ENCODE measurements at regions not wholly inside any gene's neighbourhood (a gene's known extent, or its start where the extent isn't known, plus 50 kb on each side); places are given as distances from the start of the nearest gene placed in this dataset.

GRCh38 chr2:16228951-16229350 lies 288.6 kb downstream of the MYCN start:
- Histone ChIP-seq H3K9ac (ENCODE audit: low read length) (no peak overlapping the region), H3K36me3 (ENCODE audit: insufficient read depth, low read length) (no peaks in the 10 kb centered on the region), H3K4me1 (ENCODE audit: insufficient read depth, low read length) (no peaks in the 10 kb centered on the region), H3K27me3 (ENCODE audit: control insufficient read depth in 1 of 2, insufficient read depth in 2 of 2, low read length in 2 of 2) (no peaks in the 10 kb centered on the region), H3K9me3 (ENCODE audit: low read length) (no peaks in the 10 kb centered on the region), H3K4me3 (ENCODE audit: low read depth in 1 of 2, low read length in 2 of 2) (no peak overlapping the region), H3K27ac (ENCODE audit: low read depth, low read length) (no peak overlapping the region)

DNA sequence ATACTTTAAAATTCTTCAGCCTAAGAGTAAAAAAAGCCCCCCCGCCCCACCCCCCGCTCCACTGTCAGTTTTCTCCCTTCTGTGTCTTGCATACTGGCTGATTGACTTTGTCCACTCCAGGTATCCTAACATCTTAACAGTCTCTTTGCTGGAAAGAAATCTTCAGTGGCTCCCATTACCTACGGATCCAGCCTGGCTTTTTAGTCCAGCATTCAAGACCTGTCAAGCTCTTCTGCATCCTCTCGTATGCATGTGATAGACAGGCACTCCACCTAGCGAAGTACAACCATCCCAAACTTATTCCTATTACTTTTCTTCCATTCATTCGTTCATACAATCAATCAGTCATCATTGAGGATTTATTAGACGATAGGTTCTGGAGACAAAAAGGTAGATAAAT lies 288.1 kb downstream of the MYCN start:
- H3K27me3 ChIP-seq (ENCODE audit: control insufficient read depth in 1 of 2, insufficient read depth in 2 of 2, low read length in 2 of 2): no peaks in the 10 kb centered on the region
- H3K27ac ChIP-seq (ENCODE audit: low read depth, low read length): no peak overlapping the region
- no peak overlapping the region for H3K9ac ChIP-seq (ENCODE audit: low read length)
- no peaks in the 10 kb centered on the region for H3K4me1 ChIP-seq (ENCODE audit: insufficient read depth, low read length)
- H3K9me3 ChIP-seq (ENCODE audit: low read length): no peaks in the 10 kb centered on the region
- H3K4me3 ChIP-seq (ENCODE audit: low read depth in 1 of 2, low read length in 2 of 2): no peak overlapping the region
- H3K36me3 ChIP-seq (ENCODE audit: insufficient read depth, low read length): no peaks in the 10 kb centered on the region

- H3K9ac ChIP-seq (ENCODE audit: low read length): no peak overlapping the region
- no peaks in the 10 kb centered on the region for H3K4me1 ChIP-seq (ENCODE audit: insufficient read depth, low read length)
- no peak overlapping the region for H3K4me3 ChIP-seq (ENCODE audit: low read depth in 1 of 2, low read length in 2 of 2)
- H3K36me3 ChIP-seq (ENCODE audit: insufficient read depth, low read length): no peaks in the 10 kb centered on the region
- H3K27me3 ChIP-seq (ENCODE audit: control insufficient read depth in 1 of 2, insufficient read depth in 2 of 2, low read length in 2 of 2): no peaks in the 10 kb centered on the region
- H3K27ac ChIP-seq (ENCODE audit: low read depth, low read length): no peak overlapping the region
- H3K9me3 ChIP-seq (ENCODE audit: low read length): no peaks in the 10 kb centered on the region
Observed at GRCh38 chr2:16227811-16228462, 287.6 kb downstream of the MYCN start.

DNA sequence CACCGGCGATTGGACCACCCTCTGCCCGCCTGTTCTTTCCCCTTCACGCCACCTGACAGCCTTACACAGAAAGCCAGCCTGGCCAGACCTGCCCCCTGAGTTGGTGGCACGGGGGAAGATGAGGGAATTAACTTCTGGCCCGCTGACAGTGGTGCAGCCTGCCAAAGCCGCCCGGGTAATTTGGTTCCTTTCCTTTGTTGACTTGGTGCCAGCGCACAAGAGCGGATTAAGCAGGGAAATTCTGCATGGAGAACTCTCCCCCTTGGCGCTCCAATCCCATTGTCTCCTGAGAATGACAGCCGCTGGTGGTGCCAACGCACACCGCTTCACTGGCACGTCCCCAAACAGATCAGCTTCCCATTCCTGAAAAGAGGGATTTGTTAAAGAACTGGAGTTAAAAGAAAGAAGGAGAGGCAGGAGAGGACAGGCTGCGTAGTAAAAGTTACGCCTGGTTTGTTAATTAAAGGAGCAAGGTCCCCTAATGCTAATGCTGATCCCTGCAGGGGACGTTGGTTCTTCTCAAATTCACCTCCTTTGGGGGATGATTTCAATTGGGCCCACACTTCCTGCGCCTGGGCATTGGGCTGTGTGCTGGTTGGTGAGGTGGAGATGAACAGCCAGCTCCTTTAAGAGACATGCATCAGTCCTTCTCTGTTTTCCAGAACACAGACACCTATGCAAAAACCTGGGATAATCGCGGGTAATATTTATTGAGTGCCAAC lies 286.8 kb downstream of the MYCN start:
- no peaks in the 10 kb centered on the region for H3K27me3 ChIP-seq (ENCODE audit: control insufficient read depth in 1 of 2, insufficient read depth in 2 of 2, low read length in 2 of 2)
- no peaks in the 10 kb centered on the region for H3K36me3 ChIP-seq (ENCODE audit: insufficient read depth, low read length)
- no peaks in the 10 kb centered on the region for H3K9me3 ChIP-seq (ENCODE audit: low read length)
- no peaks in the 10 kb centered on the region for H3K4me1 ChIP-seq (ENCODE audit: insufficient read depth, low read length)
- no peak overlapping the region for H3K9ac ChIP-seq (ENCODE audit: low read length)
- no peak overlapping the region for H3K4me3 ChIP-seq (ENCODE audit: low read depth in 1 of 2, low read length in 2 of 2)
- H3K27ac ChIP-seq (ENCODE audit: low read depth, low read length): no peak overlapping the region

DNA sequence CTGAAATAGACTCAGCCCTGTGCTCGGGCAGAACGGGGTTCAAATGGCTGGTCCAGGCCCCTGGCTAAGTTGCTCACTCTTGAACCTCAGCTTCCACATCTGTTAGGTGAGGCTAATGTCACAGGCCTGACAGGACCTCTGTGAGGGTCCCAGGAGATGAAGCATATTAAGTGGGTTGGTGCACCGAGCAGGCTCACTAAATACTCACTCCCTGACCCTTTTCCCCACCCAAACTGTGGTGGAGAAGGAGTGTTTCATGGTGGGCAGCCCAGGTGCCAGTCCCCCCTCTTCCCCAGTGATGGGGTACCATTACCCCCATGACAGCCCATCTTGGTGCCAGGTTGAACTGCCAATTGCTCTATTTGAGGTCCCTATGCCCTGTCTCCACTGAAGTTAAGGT lies 286.0 kb downstream of the MYCN start:
- no peaks in the 10 kb centered on the region for H3K9me3 ChIP-seq (ENCODE audit: low read length)
- H3K36me3 ChIP-seq (ENCODE audit: insufficient read depth, low read length): no peaks in the 10 kb centered on the region
- H3K9ac ChIP-seq (ENCODE audit: low read length): no peak overlapping the region
- H3K4me1 ChIP-seq (ENCODE audit: insufficient read depth, low read length): no peaks in the 10 kb centered on the region
- no peak overlapping the region for H3K4me3 ChIP-seq (ENCODE audit: low read depth in 1 of 2, low read length in 2 of 2)
- no peak overlapping the region for H3K27ac ChIP-seq (ENCODE audit: low read depth, low read length)
- H3K27me3 ChIP-seq (ENCODE audit: control insufficient read depth in 1 of 2, insufficient read depth in 2 of 2, low read length in 2 of 2): no peaks in the 10 kb centered on the region

- Histone ChIP-seq H3K27me3 (ENCODE audit: control insufficient read depth in 1 of 2, insufficient read depth in 2 of 2, low read length in 2 of 2) (no peaks in the 10 kb centered on the region), H3K36me3 (ENCODE audit: insufficient read depth, low read length) (no peaks in the 10 kb centered on the region), H3K4me1 (ENCODE audit: insufficient read depth, low read length) (no peaks in the 10 kb centered on the region), H3K4me3 (ENCODE audit: low read depth in 1 of 2, low read length in 2 of 2) (no peak overlapping the region), H3K9me3 (ENCODE audit: low read length) (no peaks in the 10 kb centered on the region), H3K9ac (ENCODE audit: low read length) (no peak overlapping the region), H3K27ac (ENCODE audit: low read depth, low read length) (no peak overlapping the region)
Observed at GRCh38 chr2:16225545-16225944, 285.2 kb downstream of the MYCN start.

- H3K36me3 ChIP-seq (ENCODE audit: insufficient read depth, low read length): no peaks in the 10 kb centered on the region
- no peak overlapping the region for H3K9ac ChIP-seq (ENCODE audit: low read length)
- H3K4me1 ChIP-seq (ENCODE audit: insufficient read depth, low read length): no peaks in the 10 kb centered on the region
- no peaks in the 10 kb centered on the region for H3K27me3 ChIP-seq (ENCODE audit: control insufficient read depth in 1 of 2, insufficient read depth in 2 of 2, low read length in 2 of 2)
- H3K4me3 ChIP-seq (ENCODE audit: low read depth in 1 of 2, low read length in 2 of 2): no peak overlapping the region
- H3K9me3 ChIP-seq (ENCODE audit: low read length): no peaks in the 10 kb centered on the region
- no peak overlapping the region for H3K27ac ChIP-seq (ENCODE audit: low read depth, low read length)
Observed at GRCh38 chr2:16225071-16225470, 284.7 kb downstream of the MYCN start.

- no peaks in the 10 kb centered on the region for H3K36me3 ChIP-seq (ENCODE audit: insufficient read depth, low read length)
- no peaks in the 10 kb centered on the region for H3K27me3 ChIP-seq (ENCODE audit: control insufficient read depth in 1 of 2, insufficient read depth in 2 of 2, low read length in 2 of 2)
- H3K4me3 ChIP-seq (ENCODE audit: low read depth in 1 of 2, low read length in 2 of 2): no peak overlapping the region
- H3K9me3 ChIP-seq (ENCODE audit: low read length): no peaks in the 10 kb centered on the region
- no peak overlapping the region for H3K9ac ChIP-seq (ENCODE audit: low read length)
- no peaks in the 10 kb centered on the region for H3K4me1 ChIP-seq (ENCODE audit: insufficient read depth, low read length)
- no peak overlapping the region for H3K27ac ChIP-seq (ENCODE audit: low read depth, low read length)
Observed at GRCh38 chr2:16224298-16225045, 284.1 kb downstream of the MYCN start.

GRCh38 chr2:16223841-16224177 lies 283.5 kb downstream of the MYCN start:
- no peaks in the 10 kb centered on the region for H3K36me3 ChIP-seq (ENCODE audit: insufficient read depth, low read length)
- no peak overlapping the region for H3K4me3 ChIP-seq (ENCODE audit: low read depth in 1 of 2, low read length in 2 of 2)
- no peak overlapping the region for H3K9ac ChIP-seq (ENCODE audit: low read length)
- H3K4me1 ChIP-seq (ENCODE audit: insufficient read depth, low read length): no peaks in the 10 kb centered on the region
- no peaks in the 10 kb centered on the region for H3K9me3 ChIP-seq (ENCODE audit: low read length)
- no peak overlapping the region for H3K27ac ChIP-seq (ENCODE audit: low read depth, low read length)
- H3K27me3 ChIP-seq (ENCODE audit: control insufficient read depth in 1 of 2, insufficient read depth in 2 of 2, low read length in 2 of 2): no peaks in the 10 kb centered on the region

DNA sequence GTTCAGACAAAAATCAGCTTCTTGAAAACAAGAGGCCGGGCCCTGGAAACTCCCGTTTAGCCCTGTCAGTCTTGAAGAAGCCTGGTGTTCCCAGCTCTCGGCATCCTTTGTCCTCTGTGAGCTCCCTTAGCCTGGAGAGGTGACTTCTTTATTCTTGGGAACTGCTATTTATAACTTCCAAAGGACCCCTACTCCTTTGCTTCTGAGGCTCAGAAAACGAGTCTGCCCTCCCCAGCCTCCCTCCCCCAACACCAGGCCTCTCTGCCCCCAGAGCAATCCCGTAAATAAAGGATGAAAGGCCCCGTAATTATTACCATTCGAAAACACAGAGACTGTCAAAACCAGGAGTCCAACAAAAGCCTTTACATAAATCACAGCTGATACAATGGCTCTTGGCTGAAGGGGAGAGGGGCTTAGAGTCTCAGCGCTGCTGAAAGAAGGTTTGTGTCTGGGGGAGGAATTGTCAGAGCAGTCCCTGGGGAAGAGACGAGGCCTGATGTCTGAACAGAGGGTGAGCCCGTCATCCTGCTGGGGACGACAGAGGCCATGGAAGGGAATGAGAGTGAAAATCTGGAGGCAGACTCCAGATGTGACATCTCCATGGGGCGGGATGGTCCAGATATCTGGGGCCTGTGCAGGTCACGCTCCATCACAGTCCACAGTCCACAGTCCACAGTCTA lies 283.0 kb downstream of the MYCN start:
- Histone ChIP-seq H3K9me3 (ENCODE audit: low read length) (no peaks in the 10 kb centered on the region), H3K4me1 (ENCODE audit: insufficient read depth, low read length) (no peaks in the 10 kb centered on the region), H3K4me3 (ENCODE audit: low read depth in 1 of 2, low read length in 2 of 2) (no peak overlapping the region), H3K36me3 (ENCODE audit: insufficient read depth, low read length) (no peaks in the 10 kb centered on the region), H3K27me3 (ENCODE audit: control insufficient read depth in 1 of 2, insufficient read depth in 2 of 2, low read length in 2 of 2) (no peaks in the 10 kb centered on the region), H3K9ac (ENCODE audit: low read length) (no peak overlapping the region), H3K27ac (ENCODE audit: low read depth, low read length) (no peak overlapping the region)

DNA sequence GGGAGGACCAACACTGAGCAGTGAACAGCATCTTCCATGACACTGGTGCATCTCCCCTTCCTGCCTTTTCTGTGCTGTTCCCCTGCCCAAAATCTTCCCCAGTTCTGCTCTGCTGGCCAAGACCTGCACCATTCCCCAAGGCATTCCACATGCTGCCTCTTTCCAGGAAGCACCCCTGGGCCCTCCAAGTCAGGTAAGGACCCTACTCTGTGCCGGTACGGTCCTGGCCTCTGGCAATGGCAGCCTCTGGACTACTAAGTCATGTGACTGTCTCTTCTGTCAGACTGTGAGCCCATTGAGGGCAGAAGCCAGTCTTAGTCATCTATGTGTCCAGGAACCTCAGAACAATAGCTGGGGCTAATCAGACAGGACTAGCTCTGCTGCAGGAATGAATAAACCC lies 282.0 kb downstream of the MYCN start:
- no peak overlapping the region for H3K4me3 ChIP-seq (ENCODE audit: low read depth in 1 of 2, low read length in 2 of 2)
- no peak overlapping the region for H3K9ac ChIP-seq (ENCODE audit: low read length)
- H3K36me3 ChIP-seq (ENCODE audit: insufficient read depth, low read length): no peaks in the 10 kb centered on the region
- H3K9me3 ChIP-seq (ENCODE audit: low read length): no peaks in the 10 kb centered on the region
- H3K4me1 ChIP-seq (ENCODE audit: insufficient read depth, low read length): no peaks in the 10 kb centered on the region
- H3K27ac ChIP-seq (ENCODE audit: low read depth, low read length): no peak overlapping the region
- H3K27me3 ChIP-seq (ENCODE audit: control insufficient read depth in 1 of 2, insufficient read depth in 2 of 2, low read length in 2 of 2): no peaks in the 10 kb centered on the region
